ENCODE measurements at regions not wholly inside any gene's neighbourhood (a gene's known extent, or its start where the extent isn't known, plus 50 kb on each side); places are given as distances from the start of the nearest gene placed in this dataset.

DNA sequence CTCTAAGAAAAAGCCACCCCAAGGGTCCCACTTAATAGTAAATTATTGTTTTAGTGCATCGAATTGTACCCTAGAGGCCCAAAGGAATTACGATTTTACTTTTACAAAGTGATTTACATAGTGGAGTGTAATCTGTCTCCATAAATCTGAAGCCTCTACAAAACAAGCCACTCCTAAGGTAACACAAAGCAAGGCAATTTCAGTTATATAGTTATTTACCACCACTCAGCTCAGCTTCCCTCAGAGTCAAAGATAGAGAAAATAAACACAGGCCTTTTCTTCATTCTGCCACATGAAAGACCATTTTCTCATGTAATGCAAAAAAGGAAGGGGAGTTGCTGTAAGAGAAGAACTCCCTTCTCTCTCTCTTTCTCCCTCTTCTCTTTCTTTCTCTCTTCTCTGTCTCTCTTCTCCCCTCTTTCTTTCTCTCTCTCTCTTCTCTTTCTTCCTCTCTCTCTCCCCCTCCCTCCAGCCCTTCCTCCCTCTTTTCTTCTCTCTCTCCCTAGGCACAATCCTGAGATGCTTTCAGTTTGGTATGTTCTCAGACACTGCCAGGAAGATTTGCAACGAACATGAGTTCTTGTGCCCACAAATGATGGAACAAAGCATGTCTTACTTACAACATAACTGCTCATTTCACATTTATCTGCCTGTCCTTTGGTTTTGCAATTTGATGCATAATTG is 264.5 kb downstream of the BCL2 start:
- TF ChIP-seq SNAI2 (CRISPR knock-in tag; IDR thresholded peaks at IDR 0.05) (no peak), RARB (CRISPR knock-in tag; IDR thresholded peaks at IDR 0.05) (no peak), ZC3H10 (CRISPR knock-in tag; IDR thresholded peaks at IDR 0.05) (no peak), CSRNP3 (CRISPR knock-in tag; IDR thresholded peaks at IDR 0.05) (no peak), CSDC2 (CRISPR knock-in tag; IDR thresholded peaks at IDR 0.05) (no peak), PPARA (CRISPR knock-in tag; IDR thresholded peaks at IDR 0.05; ENCODE audit: borderline replicate concordance) (no peak), ESRRG (CRISPR knock-in tag; IDR thresholded peaks at IDR 0.05) (no peak), PATZ1 (CRISPR knock-in tag; IDR thresholded peaks at IDR 0.05; ENCODE audit: borderline replicate concordance) (no peak), CREB5 (CRISPR knock-in tag; IDR thresholded peaks at IDR 0.05; ENCODE audit: low read depth) (no peak), ZNF8 (CRISPR knock-in tag; IDR thresholded peaks at IDR 0.05) (no peak)

Data from SK-N-SH treated with all-trans-retinoic acid at 6 μM for 48 hours (cell line).